Central memory CD8-positive, alpha-beta T cell (primary cell): ENCODE measurements at regions not wholly inside any gene's neighbourhood (a gene's known extent, or its start where the extent isn't known, plus 50 kb on each side); places are given as distances from the start of the nearest gene placed in this dataset.

ENCODE experiments used
- ATAC-seq: fragments of 150-1000 bp; cut with Tn5 transposase; replicated peaks from 2 replicates; pipeline ENCODE4 v1.10.0; 2022; ENCODE audit warnings: mild to moderate bottlenecking, moderate FRiP score, moderate number of reproducible peaks; ENCODE audit not compliant: poor library complexity, severe bottlenecking; ENCODE audit errors: extremely low read depth
- DNase-seq, 2 donors: peaks; one replicate each; pipeline ENCODE4 v3.0.0; 2021; ENCODE audit warnings: low spot score in 2 of 2
- H3K27ac Mint-ChIP-seq: one replicate; pipeline ENCODE4 v1.8.0; 2022; ENCODE audit warnings: low read depth, mild to moderate bottlenecking, moderate library complexity, mixed read lengths
- H3K27me3 Mint-ChIP-seq: one replicate; pipeline ENCODE4 v1.8.0; 2022; ENCODE audit warnings: mixed read lengths
- H3K36me3 Mint-ChIP-seq: one replicate; pipeline ENCODE4 v1.8.0; 2022; ENCODE audit warnings: mild to moderate bottlenecking, moderate library complexity, mixed read lengths; ENCODE audit not compliant: insufficient read depth
- H3K4me1 Mint-ChIP-seq: one replicate; pipeline ENCODE4 v1.8.0; 2022; ENCODE audit warnings: mixed read lengths
- H3K4me3 Mint-ChIP-seq: one replicate; pipeline ENCODE4 v1.8.0; 2022; ENCODE audit warnings: mild to moderate bottlenecking, moderate library complexity, mixed read lengths
- H3K9me3 Mint-ChIP-seq: one replicate; pipeline ENCODE4 v1.8.0; 2022; ENCODE audit warnings: mixed read lengths

DNA sequence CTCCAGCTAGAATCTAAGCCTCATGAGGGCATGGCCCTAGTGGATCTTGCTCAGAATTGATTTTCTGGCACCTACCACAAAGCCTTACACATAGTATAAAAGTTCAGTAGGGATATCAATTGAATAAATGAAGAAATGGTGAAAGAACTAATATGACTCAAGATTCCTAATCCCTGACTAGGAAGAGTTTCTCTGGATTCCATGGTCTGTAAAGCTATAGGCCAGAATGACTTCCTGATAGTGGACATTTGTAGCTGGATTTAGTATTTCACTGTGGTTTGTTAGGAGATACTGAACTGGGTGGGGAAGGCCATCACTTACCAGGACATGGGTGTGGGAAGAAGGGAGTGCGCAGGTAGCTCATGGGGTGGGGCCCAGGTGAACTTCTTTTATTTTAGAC, 168.9 kb downstream of the RAP2B start:
- DNase-seq, result no peak
- H3K4me1 Mint-ChIP-seq, result peaks cover 6% of the 10 kb centered on the region
- no peaks in the 10 kb centered on the region for H3K27me3 Mint-ChIP-seq
- no peaks in the 10 kb centered on the region for H3K9me3 Mint-ChIP-seq
- no peak overlapping the region for H3K27ac Mint-ChIP-seq
- ATAC-seq, result no peak
- no peaks in the 10 kb centered on the region for H3K36me3 Mint-ChIP-seq
- no peak overlapping the region for H3K4me3 Mint-ChIP-seq

DNA sequence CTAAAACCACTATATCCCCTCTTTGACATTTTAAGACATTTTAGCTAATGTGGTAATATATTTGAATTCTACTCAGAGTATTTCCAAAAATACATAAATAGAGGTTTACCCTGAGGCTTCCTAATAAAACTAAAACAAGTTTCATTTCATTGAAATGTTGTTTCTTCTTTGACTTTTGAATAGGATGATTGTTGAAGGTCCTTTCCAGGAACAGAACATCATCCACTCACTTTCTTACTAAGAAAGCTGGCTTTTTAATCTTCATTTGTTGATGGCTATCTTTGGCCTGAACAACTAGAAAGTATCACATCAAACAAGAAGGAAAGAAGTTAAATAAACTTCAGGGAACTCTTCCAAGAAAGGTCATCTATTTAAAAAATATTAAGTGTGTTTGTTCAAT, 169.7 kb downstream of the RAP2B start:
- Mint-ChIP-seq H3K27me3 (no peaks in the 10 kb centered on the region), H3K36me3 (no peaks in the 10 kb centered on the region), H3K4me1 (peaks cover 6% of the 10 kb centered on the region), H3K4me3 (no peak overlapping the region), H3K27ac (no peak overlapping the region), H3K9me3 (no peaks in the 10 kb centered on the region)
- DNase-seq (no peak), ATAC-seq (no peak)

DNA sequence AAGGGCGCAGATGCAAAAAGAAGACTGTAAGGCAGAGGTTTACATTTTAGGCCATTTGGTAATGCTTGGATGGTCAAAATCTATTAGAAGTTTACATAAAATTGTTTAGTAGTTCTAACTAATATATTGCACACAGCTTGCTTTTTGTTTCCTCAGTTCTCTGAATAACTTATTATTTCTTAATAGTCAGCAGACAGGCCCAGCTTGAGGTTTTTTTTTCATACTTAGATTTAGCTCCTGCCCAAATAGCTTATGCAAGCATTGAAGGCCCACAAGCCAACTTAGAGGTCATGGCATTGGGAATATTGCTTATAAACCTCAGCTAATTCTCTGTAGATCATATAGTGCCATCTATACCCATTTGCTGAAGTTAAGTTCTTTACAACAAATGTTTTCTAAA, 172.5 kb downstream of the RAP2B start:
- H3K36me3 Mint-ChIP-seq, result no peaks in the 10 kb centered on the region
- DNase-seq, result no peak
- H3K27me3 Mint-ChIP-seq, result no peaks in the 10 kb centered on the region
- H3K4me1 Mint-ChIP-seq, result peaks cover 6% of the 10 kb centered on the region
- H3K27ac Mint-ChIP-seq, result no peak overlapping the region
- H3K9me3 Mint-ChIP-seq, result no peaks in the 10 kb centered on the region
- H3K4me3 Mint-ChIP-seq, result no peak overlapping the region
- no peak for ATAC-seq

DNA sequence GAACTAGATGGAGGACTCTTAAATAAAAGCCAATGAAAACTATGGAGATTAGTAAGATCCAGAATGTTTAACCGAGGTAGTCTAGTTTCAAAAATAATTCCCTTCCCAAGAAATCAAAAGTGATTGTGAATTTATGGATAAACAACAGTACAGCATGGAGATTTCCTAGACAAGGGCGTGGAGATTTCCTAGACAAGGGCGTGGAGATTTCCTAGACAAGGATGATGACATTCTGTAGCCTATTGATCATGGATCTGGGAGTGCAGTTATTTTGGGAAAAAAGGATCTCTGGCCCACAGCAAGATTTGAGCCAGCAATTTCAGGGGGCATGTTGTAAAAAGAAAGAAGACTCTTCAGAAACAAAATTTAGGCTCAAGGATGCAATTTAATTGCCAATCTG, 175.3 kb downstream of the RAP2B start:
- Mint-ChIP-seq H3K4me1 (peaks cover 6% of the 10 kb centered on the region), H3K27ac (no peak overlapping the region), H3K9me3 (peaks cover 7% of the 10 kb centered on the region), H3K36me3 (no peaks in the 10 kb centered on the region), H3K27me3 (no peaks in the 10 kb centered on the region), H3K4me3 (no peak overlapping the region)
- ATAC-seq (no peak), DNase-seq (no peak)

DNA sequence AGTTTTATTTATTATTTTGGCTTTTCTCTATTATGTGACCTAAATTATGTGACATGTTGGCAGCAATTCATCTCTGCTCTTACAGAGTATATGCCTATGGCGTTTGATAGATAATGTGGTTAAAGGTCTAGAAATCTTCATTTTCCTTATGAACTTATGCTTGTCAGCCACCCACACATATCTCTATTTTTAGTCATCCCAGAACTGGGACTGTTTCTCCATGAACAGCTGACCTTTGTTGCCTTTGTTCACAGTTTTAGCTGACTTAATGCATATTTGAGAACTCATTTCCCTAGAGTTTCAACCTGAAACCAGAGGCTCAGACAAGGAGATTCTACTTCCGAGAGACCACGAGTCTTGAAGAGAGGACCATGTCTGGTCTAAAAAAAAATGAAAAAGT, 176.5 kb downstream of the RAP2B start:
- Mint-ChIP-seq H3K27me3 (no peaks in the 10 kb centered on the region), H3K4me3 (no peak overlapping the region), H3K27ac (no peak overlapping the region), H3K36me3 (no peaks in the 10 kb centered on the region), H3K4me1 (no peaks in the 10 kb centered on the region), H3K9me3 (peaks cover 7% of the 10 kb centered on the region)
- no peak for ATAC-seq
- DNase-seq, result no peak

DNA sequence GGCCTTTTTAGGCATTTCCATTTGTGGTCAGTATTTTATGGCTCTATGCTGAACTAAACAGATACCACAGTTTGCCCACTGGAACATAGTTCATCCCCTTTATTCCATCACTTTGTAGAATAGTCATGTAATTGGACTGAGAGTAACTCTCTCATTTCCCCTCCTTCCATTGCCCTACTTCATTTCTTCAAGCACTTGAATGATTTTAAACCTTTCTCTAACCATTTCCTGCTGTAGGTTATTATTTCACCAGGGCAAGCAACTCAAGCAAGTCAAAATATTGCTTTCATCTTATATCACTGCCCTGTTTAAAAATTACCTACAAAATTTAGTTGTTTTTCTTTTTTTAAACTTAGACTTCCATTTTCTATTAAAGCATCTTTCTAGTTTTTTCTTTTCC, 177.0 kb downstream of the RAP2B start:
- no peaks in the 10 kb centered on the region for H3K4me1 Mint-ChIP-seq
- H3K27ac Mint-ChIP-seq, result no peak overlapping the region
- H3K9me3 Mint-ChIP-seq, result peaks cover 7% of the 10 kb centered on the region
- no peaks in the 10 kb centered on the region for H3K27me3 Mint-ChIP-seq
- H3K36me3 Mint-ChIP-seq, result no peaks in the 10 kb centered on the region
- ATAC-seq (no peak), DNase-seq (no peak)
- H3K4me3 Mint-ChIP-seq, result no peak overlapping the region

DNA sequence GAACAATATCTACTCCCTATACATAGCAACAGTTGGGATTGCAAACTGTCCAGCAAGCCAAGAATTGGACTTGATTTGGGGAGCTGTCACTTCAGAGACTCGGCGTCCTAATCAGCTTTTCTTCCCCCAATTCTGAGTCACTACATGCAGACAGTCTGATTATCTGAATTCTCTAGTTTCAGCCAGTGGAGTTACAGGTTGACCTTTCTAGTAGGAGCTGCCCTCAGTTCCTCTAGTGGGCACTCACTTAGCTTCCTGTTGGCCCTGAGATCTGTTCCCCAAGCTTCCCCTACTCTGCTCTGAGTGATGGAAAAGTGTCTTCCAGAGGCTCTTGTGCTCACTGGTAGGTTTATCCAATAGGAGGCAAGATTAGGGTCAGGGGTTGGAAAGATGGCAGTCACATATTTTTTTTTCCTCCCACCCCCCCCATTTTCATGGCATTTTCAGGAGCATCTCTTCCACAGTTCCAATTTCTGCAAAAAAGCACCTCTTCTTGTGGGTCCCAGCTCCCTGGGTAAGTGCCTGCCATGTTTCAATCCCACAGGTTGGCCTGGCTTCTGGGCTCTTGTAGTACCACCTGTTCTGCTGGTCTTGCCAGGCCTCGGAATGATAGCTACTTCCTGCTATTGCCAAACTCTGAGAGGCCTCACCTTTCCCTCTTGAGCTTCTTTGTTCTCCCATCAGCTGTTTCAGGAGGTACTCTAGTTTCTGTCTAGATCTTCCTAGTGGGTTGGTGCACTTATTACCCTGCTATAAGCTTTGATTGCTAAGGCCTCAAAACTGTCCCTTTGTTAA, 182.2 kb downstream of the RAP2B start:
- no peak overlapping the region for H3K27ac Mint-ChIP-seq
- H3K4me3 Mint-ChIP-seq, result no peak overlapping the region
- no peak for DNase-seq
- H3K36me3 Mint-ChIP-seq, result no peaks in the 10 kb centered on the region
- H3K27me3 Mint-ChIP-seq, result no peaks in the 10 kb centered on the region
- ATAC-seq, result no peak
- no peaks in the 10 kb centered on the region for H3K4me1 Mint-ChIP-seq
- peaks cover 7% of the 10 kb centered on the region for H3K9me3 Mint-ChIP-seq

DNA sequence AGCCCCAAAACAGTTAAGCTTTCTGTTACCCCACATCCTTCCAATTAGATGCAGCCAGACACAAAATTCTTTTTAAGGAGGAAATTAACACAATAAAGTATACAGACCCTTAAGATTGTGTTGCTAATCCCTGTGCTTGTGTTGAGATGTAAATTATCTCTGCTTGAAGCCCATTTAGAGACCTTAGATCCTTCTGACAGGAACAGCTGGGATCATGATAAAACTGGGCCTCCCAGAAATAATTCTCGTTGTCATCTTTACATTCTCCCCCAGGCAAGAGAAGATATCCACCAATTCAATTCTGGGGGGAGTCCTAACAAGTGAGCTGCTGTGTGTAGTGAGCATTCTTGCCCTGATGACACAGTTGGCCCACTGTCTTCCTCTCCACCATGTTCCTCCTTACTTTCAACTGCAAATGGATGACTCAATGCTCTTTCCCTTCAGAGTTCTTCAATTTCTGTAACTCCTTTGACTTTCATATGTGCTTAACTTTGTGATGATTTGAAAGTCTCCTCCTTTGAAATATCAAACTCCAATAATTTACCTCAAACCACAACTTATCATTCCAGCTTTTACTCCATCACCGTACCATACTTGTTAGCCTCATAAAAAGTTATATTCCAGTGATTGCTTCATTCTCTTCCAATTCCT, 186.6 kb downstream of the RAP2B start:
- DNase-seq, result no peak
- Mint-ChIP-seq H3K4me3 (no peak overlapping the region), H3K27me3 (no peaks in the 10 kb centered on the region), H3K4me1 (no peaks in the 10 kb centered on the region), H3K36me3 (no peaks in the 10 kb centered on the region), H3K9me3 (no peaks in the 10 kb centered on the region), H3K27ac (no peak overlapping the region)
- ATAC-seq, result no peak

DNA sequence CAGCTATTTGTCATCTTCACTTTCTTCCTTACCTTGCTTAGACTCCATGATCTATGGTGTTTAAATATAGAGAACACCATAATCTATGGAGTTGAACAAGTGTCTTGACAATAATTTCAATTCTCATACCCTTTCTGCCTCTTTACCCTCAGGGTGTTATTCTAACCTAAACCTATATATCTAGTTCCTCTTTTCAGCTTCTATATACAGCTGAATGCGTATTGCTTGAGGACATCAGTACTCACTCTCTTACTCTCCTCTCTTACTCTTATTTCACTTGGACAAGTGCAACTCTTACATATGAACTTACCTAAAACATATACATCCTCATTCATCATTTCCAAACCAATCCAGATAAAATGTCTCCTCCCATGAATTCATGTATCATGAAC, 187.1 kb downstream of the RAP2B start:
- no peaks in the 10 kb centered on the region for H3K9me3 Mint-ChIP-seq
- H3K27ac Mint-ChIP-seq, result no peak overlapping the region
- H3K4me3 Mint-ChIP-seq, result no peak overlapping the region
- H3K27me3 Mint-ChIP-seq, result no peaks in the 10 kb centered on the region
- no peaks in the 10 kb centered on the region for H3K4me1 Mint-ChIP-seq
- no peaks in the 10 kb centered on the region for H3K36me3 Mint-ChIP-seq
- no peak for DNase-seq
- ATAC-seq, result no peak

DNA sequence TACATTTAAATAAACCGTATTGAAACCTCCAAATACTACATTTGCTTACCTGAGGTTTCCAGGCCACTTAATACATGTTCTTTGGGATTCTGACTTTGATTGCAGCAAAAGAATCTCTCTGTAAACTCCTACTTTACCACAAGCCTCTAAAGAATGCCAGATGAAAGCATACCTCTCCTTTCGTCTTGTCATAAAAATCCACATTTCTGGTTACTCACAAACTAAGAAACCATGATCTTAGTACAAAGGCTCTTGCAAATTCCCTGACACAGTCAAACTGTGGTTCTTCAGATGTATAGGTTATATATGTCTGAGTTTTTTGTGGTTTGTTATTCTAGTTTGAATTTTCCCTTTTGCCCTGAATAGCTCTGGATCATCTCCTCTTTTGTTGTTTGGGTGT, 188.4 kb downstream of the RAP2B start:
- Mint-ChIP-seq H3K9me3 (no peaks in the 10 kb centered on the region), H3K4me1 (no peaks in the 10 kb centered on the region), H3K36me3 (no peaks in the 10 kb centered on the region), H3K4me3 (no peak overlapping the region), H3K27ac (peak overlapping the region; percentile 11), H3K27me3 (no peaks in the 10 kb centered on the region)
- DNase-seq (no peak), ATAC-seq (no peak)

DNA sequence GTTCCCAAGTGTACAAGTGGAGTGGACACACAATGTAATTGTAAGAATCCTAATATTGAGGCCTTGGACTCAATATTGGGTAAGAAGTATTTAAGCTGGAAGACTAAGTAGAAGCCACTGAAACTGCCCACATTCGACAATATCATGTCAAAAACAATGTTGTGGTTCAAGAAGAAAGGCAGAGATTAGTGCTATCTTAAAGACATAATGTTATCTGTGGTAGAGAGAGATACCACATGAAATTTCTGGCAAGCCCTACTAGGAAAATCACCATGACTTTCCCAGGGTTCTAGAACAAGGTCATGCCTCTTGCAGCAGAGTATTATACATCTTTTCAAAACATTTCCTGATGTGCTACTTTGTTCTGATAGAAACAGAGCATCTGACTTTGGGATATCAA, 192.6 kb downstream of the RAP2B start:
- Mint-ChIP-seq H3K36me3 (no peaks in the 10 kb centered on the region), H3K4me3 (no peak overlapping the region), H3K4me1 (no peaks in the 10 kb centered on the region), H3K27me3 (no peaks in the 10 kb centered on the region), H3K9me3 (no peaks in the 10 kb centered on the region), H3K27ac (no peak overlapping the region)
- ATAC-seq (no peak), DNase-seq (no peak)

DNA sequence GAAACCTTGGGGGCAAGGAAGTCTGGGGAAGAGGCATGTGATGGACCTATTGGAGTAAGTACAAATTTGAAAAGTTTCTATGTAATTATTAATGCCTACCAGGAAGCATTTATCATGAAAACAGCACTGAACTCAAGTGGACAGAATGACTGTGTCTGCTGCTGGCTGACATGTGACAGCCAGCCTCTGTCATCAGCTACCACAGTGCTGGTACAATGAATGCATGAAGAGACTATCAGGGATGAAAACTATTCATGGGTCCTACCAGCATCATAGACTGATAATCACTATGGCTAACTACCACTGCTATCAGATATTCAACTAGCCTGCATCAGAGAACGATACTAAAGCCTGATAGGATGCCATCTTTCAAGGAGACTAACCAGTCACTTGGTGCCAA, 193.5 kb downstream of the RAP2B start:
- no peaks in the 10 kb centered on the region for H3K9me3 Mint-ChIP-seq
- no peaks in the 10 kb centered on the region for H3K27me3 Mint-ChIP-seq
- no peak overlapping the region for H3K4me3 Mint-ChIP-seq
- DNase-seq (no peak), ATAC-seq (no peak)
- no peaks in the 10 kb centered on the region for H3K4me1 Mint-ChIP-seq
- no peaks in the 10 kb centered on the region for H3K36me3 Mint-ChIP-seq
- no peak overlapping the region for H3K27ac Mint-ChIP-seq

DNA sequence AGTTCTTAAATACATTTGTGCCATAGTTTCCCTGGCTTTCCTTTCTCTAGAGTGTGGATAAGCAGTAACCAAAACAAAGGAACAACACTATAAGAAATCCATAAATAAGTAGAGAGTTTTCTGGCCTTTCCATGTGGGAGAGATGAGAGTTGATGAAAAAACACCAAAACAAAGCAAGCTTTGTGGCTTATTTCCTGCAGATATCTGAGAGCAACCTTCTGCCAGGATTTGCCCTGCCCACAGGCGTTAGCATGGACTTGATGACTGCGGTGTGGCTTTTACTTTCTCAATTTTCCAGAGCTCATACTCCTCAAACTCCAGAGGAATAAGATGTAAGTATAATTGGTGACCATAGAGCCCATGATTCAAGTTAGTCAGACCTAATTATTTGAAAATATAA, 194.9 kb downstream of the RAP2B start:
- Mint-ChIP-seq H3K4me3 (no peak overlapping the region), H3K9me3 (no peaks in the 10 kb centered on the region), H3K27ac (no peak overlapping the region), H3K27me3 (no peaks in the 10 kb centered on the region), H3K36me3 (no peaks in the 10 kb centered on the region), H3K4me1 (no peaks in the 10 kb centered on the region)
- DNase-seq, result no peak
- no peak for ATAC-seq
